HG02610 (cell line): ENCODE measurements at regions not wholly inside any gene's neighbourhood (a gene's known extent, or its start where the extent isn't known, plus 50 kb on each side); places are given as distances from the start of the nearest gene placed in this dataset.

ENCODE experiments used
- ATAC-seq: cut with Tn5 transposase; IDR thresholded peaks from one replicate; pipeline ENCODE4 v1.9.1; 2021; ENCODE audit warnings: mild to moderate bottlenecking, moderate library complexity; ENCODE audit not compliant: unreplicated experiment

DNA sequence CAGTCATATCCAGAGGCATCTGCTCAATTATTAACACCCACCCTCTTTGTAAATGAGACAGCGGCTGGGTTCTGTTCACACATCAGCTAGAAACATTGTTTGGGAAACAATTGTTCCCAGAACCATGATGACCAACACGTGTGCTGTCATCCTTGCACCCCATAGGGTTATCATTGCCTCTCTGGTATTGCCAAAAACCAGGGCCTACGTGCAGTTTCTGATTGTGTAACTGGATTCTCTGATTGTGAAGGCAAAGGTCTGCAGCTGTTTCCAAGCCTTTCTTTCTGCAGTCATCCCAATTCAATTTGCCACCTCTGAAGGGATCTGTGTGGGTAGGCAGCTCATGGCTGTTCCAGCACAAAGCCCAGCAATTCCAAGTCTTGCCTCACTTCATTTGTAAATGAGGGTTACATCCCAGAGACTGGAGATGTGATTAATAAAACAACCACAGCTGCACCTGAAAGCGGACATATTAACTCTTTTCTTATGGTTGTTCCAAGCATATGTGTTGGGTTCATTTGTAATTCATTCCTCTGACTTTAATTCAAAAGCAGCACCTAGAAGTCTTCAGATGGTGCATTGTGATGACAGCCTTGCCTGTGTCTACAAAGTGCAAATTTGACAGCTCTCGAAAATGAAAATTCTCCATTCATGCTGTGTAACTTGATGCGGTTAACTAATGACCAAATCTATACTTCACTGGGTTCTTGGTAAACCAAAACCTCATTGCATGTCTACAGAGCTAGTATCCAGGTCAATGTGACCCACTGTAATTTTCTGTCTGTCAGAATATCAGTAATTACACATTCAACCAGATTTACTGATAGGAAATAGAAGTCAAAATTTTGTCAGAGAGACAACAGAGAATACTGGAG is 66.6 kb downstream of the YIPF5 start:
- ATAC-seq, result no peak

- no peak for ATAC-seq
Measured at GRCh38 chr5:144105371-144105770, 65.1 kb downstream of the YIPF5 start.

GRCh38 chr5:144108131-144108530 is 62.3 kb downstream of the YIPF5 start:
- no peak for ATAC-seq
